ENCODE measurements at regions not wholly inside any gene's neighbourhood (a gene's known extent, or its start where the extent isn't known, plus 50 kb on each side); places are given as distances from the start of the nearest gene placed in this dataset.
"Not testable (repeated sequence)": the region's sequence is repeated elsewhere in the genome, so short reads cannot be mapped to it uniquely, and the experiment has no call there.

- no peak for DNase-seq
Measured at GRCh38 chr7:17396692-17397091, 98.2 kb downstream of the AHR start.

- DNase-seq = no peak
Measured at GRCh38 chr7:17401791-17402627, 103.6 kb downstream of the AHR start.

- DNase-seq = no peak
Measured at GRCh38 chr7:17402628-17403278, 104.3 kb downstream of the AHR start.

GRCh38 chr7:17404006-17404405 lies 105.6 kb downstream of the AHR start:
- DNase-seq = no peak

GRCh38 chr7:17405786-17406185 lies 107.3 kb downstream of the AHR start:
- no peak for DNase-seq

- DNase-seq = no peak
Measured at GRCh38 chr7:17406738-17407137, 108.3 kb downstream of the AHR start.

- DNase-seq = no peak
Measured at GRCh38 chr7:17407229-17407628, 108.8 kb downstream of the AHR start.

GRCh38 chr7:17408245-17408903 lies 109.9 kb downstream of the AHR start:
- DNase-seq = no peak

GRCh38 chr7:17408904-17409290 lies 110.4 kb downstream of the AHR start:
- DNase-seq = no peak

GRCh38 chr7:17411922-17412321 lies 113.5 kb downstream of the AHR start:
- no peak for DNase-seq

GRCh38 chr7:17412883-17413282 lies 114.4 kb downstream of the AHR start:
- DNase-seq = no peak

GRCh38 chr7:17415955-17416354 lies 117.5 kb downstream of the AHR start:
- DNase-seq = no peak

GRCh38 chr7:17420308-17421015 lies 122.0 kb downstream of the AHR start:
- DNase-seq = not testable (repeated sequence)

- DNase-seq = no peak
Measured at GRCh38 chr7:17421941-17422340, 123.5 kb downstream of the AHR start.

GRCh38 chr7:17422966-17423365 lies 124.5 kb downstream of the AHR start:
- DNase-seq = no peak

- DNase-seq = no peak
Measured at GRCh38 chr7:17427924-17428323, 129.5 kb downstream of the AHR start.

GRCh38 chr7:17429579-17429978 lies 131.1 kb downstream of the AHR start:
- DNase-seq = no peak

- DNase-seq = no peak
Measured at GRCh38 chr7:17432793-17433192, 134.3 kb downstream of the AHR start.

- DNase-seq = no peak
Measured at GRCh38 chr7:17434191-17434590, 135.7 kb downstream of the AHR start.

GRCh38 chr7:17434841-17435692 lies 136.6 kb downstream of the AHR start:
- DNase-seq = no peak

- no peak for DNase-seq
Measured at GRCh38 chr7:17436126-17436525, 137.7 kb downstream of the AHR start.

- no peak for DNase-seq
Measured at GRCh38 chr7:17437586-17437985, 139.1 kb downstream of the AHR start.

Data from CD4-positive, alpha-beta T cell treated with Interleukin-17A for 4 hours (primary cell).